K562 (cell line): ENCODE measurements at regions not wholly inside any gene's neighbourhood (a gene's known extent, or its start where the extent isn't known, plus 50 kb on each side); places are given as distances from the start of the nearest gene placed in this dataset.

ENCODE experiments used
- ATAC-seq: fragments of 200-7000 bp; cut with Tn5 transposase; 3 replicates; pipeline ENCODE4 v1.9.1; 2020; ENCODE audit warnings: moderate library complexity
- BruUV-seq: library from RNA; stranded (reverse); fragments of 400-500 nt; replicated peaks from 2 replicates; lab custom pipeline; 2021; lab: Mats Ljungman, UMichigan
- CTCF ChIA-PET: fragments of 300-600 bp; formaldehyde crosslinking; extraction: SDS; loops from one replicate; lab custom pipeline; 2021; ENCODE audit warnings: low intra/inter-chr PET ratio; lab: Yijun Ruan, JAX
- POLR2A ChIA-PET: fragments of 300-600, 350-650 bp; sonication (Branson Sonifier 250); formaldehyde crosslinking; extraction: SDS; loops from one replicate; lab custom pipeline; 2021; ENCODE audit warnings: antibody characterized with exemption, inconsistent platforms; lab: Yijun Ruan, JAX
- DNase-seq, 4 experiments: peaks; one replicate each; pipeline versions ENCODE4 v3.0.0 to v3.0.0-alpha.2; 2011 to 2018; ENCODE audit warnings: low spot score in 3 of 4, mixed read lengths in 3 of 4; ENCODE audit errors: extremely low read depth in 1 of 4
- FAIRE-seq: peaks from 2 replicates; lab custom pipeline; 2011; peaks lifted over from hg19 to GRCh38; lab: Jason Lieb, UNC
- H2AFZ ChIP-seq: 2 replicates; pipeline ENCODE4 v1.6.0; 2011; ENCODE audit warnings: low read depth, low read length, control low read depth, inconsistent platforms
- H3K27ac ChIP-seq: fragments of 200-600 bp; 3 replicates; pipeline ENCODE4 v1.8.0; 2011; ENCODE audit warnings: low read depth, mild to moderate bottlenecking, control low read depth, inconsistent platforms, low read length, moderate library complexity, mixed read lengths; ENCODE audit errors: extremely low read depth
- H3K27me3 ChIP-seq, 2 experiments: fragments of 300-600 bp in 1 of 2; 2 replicates in 1 of 2; 3 replicates in 1 of 2; pipeline versions ENCODE4 v1.6.0 to v1.8.0; 2011; ENCODE audit warnings: inconsistent platforms in 2 of 2, low read length in 2 of 2, mild to moderate bottlenecking in 1 of 2, mixed read lengths in 1 of 2, moderate library complexity in 1 of 2; ENCODE audit not compliant: control insufficient read depth in 2 of 2, insufficient read depth in 2 of 2
- H3K36me3 ChIP-seq: fragments of 300-600 bp; 3 replicates; pipeline ENCODE4 v1.8.0; 2011; ENCODE audit warnings: mild to moderate bottlenecking, low read length, inconsistent platforms; ENCODE audit not compliant: control insufficient read depth, insufficient read depth
- H3K4me1 ChIP-seq, 2 experiments: fragments of 200-600 bp in 1 of 2; replicated peaks in 1 of 2; 2 replicates in 1 of 2; 3 replicates in 1 of 2; pipeline versions ENCODE4 v1.5.1 to v1.8.0; 2011; ENCODE audit warnings: inconsistent platforms in 2 of 2, low read length in 2 of 2, mild to moderate bottlenecking in 1 of 2, mixed read lengths in 1 of 2, moderate library complexity in 1 of 2; ENCODE audit not compliant: control insufficient read depth in 2 of 2, insufficient read depth in 2 of 2
- H3K4me2 ChIP-seq: 2 replicates; pipeline ENCODE4 v1.6.1; 2011; ENCODE audit warnings: low read length, control low read depth, inconsistent platforms, mixed read lengths; ENCODE audit not compliant: insufficient read depth
- H3K4me3 ChIP-seq: fragments of 200-600 bp; sonication (generic), shearing (Covaris generic); 2 replicates; pipeline ENCODE4 v1.5.1; 2016; ENCODE audit warnings: control low read depth, inconsistent platforms
- H3K79me2 ChIP-seq: fragments of 200-600 bp; 3 replicates; pipeline ENCODE4 v1.8.0; 2011; ENCODE audit warnings: low read length, inconsistent platforms; ENCODE audit not compliant: control insufficient read depth, insufficient read depth
- H3K9ac ChIP-seq, 2 experiments: 2 replicates each; pipeline versions ENCODE4 v1.6.0 to v1.6.1; 2011; ENCODE audit warnings: low read depth in 2 of 2, low read length in 2 of 2, control low read depth in 1 of 2, inconsistent platforms in 1 of 2, mild to moderate bottlenecking in 1 of 2, mixed read lengths in 1 of 2; ENCODE audit not compliant: insufficient read depth in 1 of 2
- H3K9me1 ChIP-seq: one replicate; pipeline ENCODE4 v1.6.0; 2011; ENCODE audit warnings: inconsistent platforms, mild to moderate bottlenecking, low read length, moderate library complexity; ENCODE audit not compliant: control insufficient read depth, insufficient read depth
- H3K9me3 ChIP-seq: replicated peaks from 2 replicates; pipeline ENCODE4 v1.5.1; 2011; ENCODE audit warnings: low read depth, low read length, inconsistent platforms; ENCODE audit not compliant: control insufficient read depth, insufficient read depth
- H4K20me1 ChIP-seq: replicated peaks from 2 replicates; pipeline ENCODE4 v1.6.1; 2011; ENCODE audit warnings: low read length, inconsistent platforms, mixed read lengths; ENCODE audit not compliant: control insufficient read depth, insufficient read depth
- CEBPG ChIP-seq, 3 experiments: fragments of 200-800 bp in 1 of 3; sonication (Bioruptor generic) in 1 of 3; sonication (generic) in 1 of 3; formaldehyde crosslinking in 1 of 3; IDR thresholded peaks in 2 of 3; conservative IDR thresholded peaks in 1 of 3; 2 replicates each; pipeline versions ENCODE4 v1.6.1 to v1.8.0; 2016 to 2022; ENCODE audit warnings: missing compliant biosample characterization in 2 of 3, missing genetic modification characterization in 2 of 3, mild to moderate bottlenecking in 1 of 3, missing genetic modification reagents in 1 of 3
- CREB1 ChIP-seq, 2 experiments: sonication (generic) in 1 of 2; formaldehyde crosslinking in 1 of 2; IDR thresholded peaks; 2 replicates each; pipeline versions ENCODE4 v1.6.1 to v1.8.0; 2012 to 2022; ENCODE audit warnings: inconsistent platforms in 1 of 2, mild to moderate bottlenecking in 1 of 2, missing genetic modification reagents in 1 of 2, moderate library complexity in 1 of 2
- KDM4B ChIP-seq, 2 experiments: fragments of 450-650 bp in 1 of 2; sonication (generic) in 1 of 2; IDR thresholded peaks; 2 replicates each; pipeline ENCODE4 v1.6.1; 2016 to 2017; ENCODE audit warnings: borderline replicate concordance in 2 of 2, antibody characterized with exemption in 1 of 2, low read depth in 1 of 2, mild to moderate bottlenecking in 1 of 2
- KLF1 ChIP-seq: fragments of 450-650 bp; IDR thresholded peaks from 2 replicates; pipeline ENCODE4 v1.6.1; 2016; ENCODE audit warnings: missing genetic modification characterization, missing compliant biosample characterization
- MAFK ChIP-seq: IDR thresholded peaks from 2 replicates; pipeline ENCODE4 v1.6.1; 2011; ENCODE audit warnings: low read length, improper control_type of control experiment
- MBD2 ChIP-seq: sonication (generic); IDR thresholded peaks from 2 replicates; pipeline ENCODE4 v1.6.1; 2016; ENCODE audit warnings: low read depth, borderline replicate concordance
- MED1 ChIP-seq: sonication (generic); formaldehyde crosslinking; IDR thresholded peaks from 2 replicates; pipeline ENCODE4 v1.8.1; 2023; ENCODE audit warnings: missing genetic modification reagents, borderline replicate concordance
- MTA2 ChIP-seq: fragments of 450-650 bp; IDR thresholded peaks from 2 replicates; pipeline ENCODE4 v1.6.1; 2016; ENCODE audit warnings: low read depth
- MYBL2 ChIP-seq, 2 experiments: fragments of 450-650 bp in 1 of 2; sonication (generic) in 1 of 2; formaldehyde crosslinking in 1 of 2; IDR thresholded peaks; 2 replicates each; pipeline versions ENCODE4 v1.6.1 to v1.8.1; 2017 to 2022; ENCODE audit warnings: borderline replicate concordance in 1 of 2, inconsistent platforms in 1 of 2, low read depth in 1 of 2, mild to moderate bottlenecking in 1 of 2, missing genetic modification reagents in 1 of 2, moderate library complexity in 1 of 2
- OTX1 ChIP-seq: fragments of 450-650 bp; formaldehyde crosslinking; IDR thresholded peaks from 2 replicates; pipeline ENCODE4 v1.4.0; 2022; ENCODE audit warnings: mild to moderate bottlenecking
- POLR2AphosphoS2 ChIP-seq: IDR thresholded peaks from 2 replicates; pipeline ENCODE4 v1.6.1; 2012; ENCODE audit warnings: low read length, improper control_type of control experiment
- PRMT5 ChIP-seq: sonication (generic); formaldehyde crosslinking; IDR thresholded peaks from 2 replicates; pipeline ENCODE4 v1.5.0; 2020; ENCODE audit warnings: missing genetic modification reagents
- TCF3 ChIP-seq: sonication (generic); formaldehyde crosslinking; IDR thresholded peaks from 2 replicates; pipeline ENCODE4 v1.4.0; 2020; ENCODE audit warnings: mild to moderate bottlenecking, missing genetic modification reagents
- ZKSCAN8 ChIP-seq: fragments of 200-800 bp; sonication (Bioruptor generic); IDR thresholded peaks from 2 replicates; pipeline ENCODE4 v1.6.1; 2016; ENCODE audit warnings: missing genetic modification characterization, missing compliant biosample characterization
- ZNF3 ChIP-seq: fragments of 250-450 bp; sonication (Bioruptor Pico); IDR thresholded peaks from 2 replicates; pipeline ENCODE4 v1.5.0; 2021; ENCODE audit warnings: mild to moderate bottlenecking, moderate library complexity
- WGBS: fragments of 100-300 bp; shearing (Covaris generic); methylation state at CpG from one replicate; pipeline ENCODE4 v1.1.6; 2016; ENCODE audit warnings: low coverage, mixed read lengths; ENCODE audit not compliant: insufficient coverage; ENCODE audit errors: missing lambda C conversion rate; 5-methylcytosine and 5-hydroxymethylcytosine counted together
- in situ Hi-C: fragments of 300-500 bp; cut with MboI; formaldehyde crosslinking; loops from 4 replicates; pipeline ENCODE4 v1.15.0; 2018; ENCODE audit warnings: inconsistent platforms, mixed read lengths
- intact Hi-C: fragments of 100-400 bp; cut with micrococcal nuclease; formaldehyde crosslinking; loops from 2 replicates; pipeline ENCODE4 v1.14.2; 2022
- TF ChIP-seq, protein P1 (sequence below): fragments of 250-450 bp; sonication (Bioruptor Pico); IDR thresholded peaks from 2 replicates; pipeline ENCODE4 v1.8.0; 2021; ENCODE audit warnings: moderate library complexity, mild to moderate bottlenecking, inconsistent platforms
- TF ChIP-seq, protein P2 (sequence below): sonication (generic); formaldehyde crosslinking; IDR thresholded peaks from 2 replicates; pipeline ENCODE4 v1.8.1; 2022; ENCODE audit warnings: missing genetic modification reagents

- TF ChIP-seq MYBL2 (IDR thresholded peaks at IDR 0.05; ENCODE audit: low read depth), result no peak
- TF ChIP-seq MYBL2 (CRISPR knock-in tag; IDR thresholded peaks at IDR 0.05; ENCODE audit: borderline replicate concordance), result no peak
- TF ChIP-seq KLF1 (tag), result no peak
- no peak for TF ChIP-seq MAFK
- TF ChIP-seq MED1 (CRISPR knock-in tag), result no peak
Measured at GRCh38 chr2:209209943-209210342, 213.9 kb upstream of the MAP2 start (continued).

- BruUV-seq, result no TSS peak
- H3K9me3 ChIP-seq, result no peaks in the 10 kb centered on the region
- intact Hi-C loops (no loop called here), in situ Hi-C loops (no loop called here)
- ChIA-PET CTCF (no interaction called here), POLR2A (no interaction called here)
- no peak overlapping the region for H3K9ac ChIP-seq
- H3K4me2 ChIP-seq, result no peak overlapping the region
- H4K20me1 ChIP-seq, result no peaks in the 10 kb centered on the region
- no peak overlapping the region for H3K4me3 ChIP-seq
- no peaks in the 10 kb centered on the region for H3K36me3 ChIP-seq
- H3K27me3 ChIP-seq, result no peaks in the 10 kb centered on the region
- no peak for DNase-seq
- ATAC-seq, result no peak
- no peaks in the 10 kb centered on the region for H3K79me2 ChIP-seq
- 0% methylated on average over 2 of the region's 2 CpGs for WGBS
- H3K27ac ChIP-seq, result no peak overlapping the region
- H3K9me1 ChIP-seq, result no peaks in the 10 kb centered on the region
- H3K4me1 ChIP-seq, result no peaks in the 10 kb centered on the region
- no peak for FAIRE-seq
- H2AFZ ChIP-seq, result no peak overlapping the region
- no peak for TF ChIP-seq PRMT5
- TF ChIP-seq MTA2, result no peak
- TF ChIP-seq MBD2, result no peak
- no peak for TF ChIP-seq POLR2AphosphoS2
- no peak for TF ChIP-seq OTX1 (CRISPR knock-in tag)
- TF ChIP-seq, protein P1, sequence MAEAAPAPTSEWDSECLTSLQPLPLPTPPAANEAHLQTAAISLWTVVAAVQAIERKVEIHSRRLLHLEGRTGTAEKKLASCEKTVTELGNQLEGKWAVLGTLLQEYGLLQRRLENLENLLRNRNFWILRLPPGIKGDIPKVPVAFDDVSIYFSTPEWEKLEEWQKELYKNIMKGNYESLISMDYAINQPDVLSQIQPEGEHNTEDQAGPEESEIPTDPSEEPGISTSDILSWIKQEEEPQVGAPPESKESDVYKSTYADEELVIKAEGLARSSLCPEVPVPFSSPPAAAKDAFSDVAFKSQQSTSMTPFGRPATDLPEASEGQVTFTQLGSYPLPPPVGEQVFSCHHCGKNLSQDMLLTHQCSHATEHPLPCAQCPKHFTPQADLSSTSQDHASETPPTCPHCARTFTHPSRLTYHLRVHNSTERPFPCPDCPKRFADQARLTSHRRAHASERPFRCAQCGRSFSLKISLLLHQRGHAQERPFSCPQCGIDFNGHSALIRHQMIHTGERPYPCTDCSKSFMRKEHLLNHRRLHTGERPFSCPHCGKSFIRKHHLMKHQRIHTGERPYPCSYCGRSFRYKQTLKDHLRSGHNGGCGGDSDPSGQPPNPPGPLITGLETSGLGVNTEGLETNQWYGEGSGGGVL (CRISPR knock-in tag), result no peak
- TF ChIP-seq CREB1 (IDR thresholded peaks at IDR 0.05), result no peak
- no peak for TF ChIP-seq CREB1 (CRISPR knock-in tag; IDR thresholded peaks at IDR 0.05)
- no peak for TF ChIP-seq CEBPG (CRISPR knock-in tag; IDR thresholded peaks at IDR 0.05)
- TF ChIP-seq CEBPG (tag; conservative IDR thresholded peaks at IDR 0.05 in 1 of 2, IDR thresholded peaks at IDR 0.05 in 1 of 2), result no peak
- no peak for TF ChIP-seq ZNF3 (CRISPR knock-in tag)
- no peak for TF ChIP-seq KDM4B (IDR thresholded peaks at IDR 0.05; ENCODE audit: borderline replicate concordance in 2 of 2, low read depth in 1 of 2)
- no peak for TF ChIP-seq TCF3 (CRISPR knock-in tag)
- TF ChIP-seq ZKSCAN8 (CRISPR knock-in tag), result no peak
- TF ChIP-seq, protein P2, sequence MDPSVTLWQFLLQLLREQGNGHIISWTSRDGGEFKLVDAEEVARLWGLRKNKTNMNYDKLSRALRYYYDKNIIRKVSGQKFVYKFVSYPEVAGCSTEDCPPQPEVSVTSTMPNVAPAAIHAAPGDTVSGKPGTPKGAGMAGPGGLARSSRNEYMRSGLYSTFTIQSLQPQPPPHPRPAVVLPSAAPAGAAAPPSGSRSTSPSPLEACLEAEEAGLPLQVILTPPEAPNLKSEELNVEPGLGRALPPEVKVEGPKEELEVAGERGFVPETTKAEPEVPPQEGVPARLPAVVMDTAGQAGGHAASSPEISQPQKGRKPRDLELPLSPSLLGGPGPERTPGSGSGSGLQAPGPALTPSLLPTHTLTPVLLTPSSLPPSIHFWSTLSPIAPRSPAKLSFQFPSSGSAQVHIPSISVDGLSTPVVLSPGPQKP (CRISPR knock-in tag), result no peak
Measured at GRCh38 chr2:209230560-209230959, 193.3 kb upstream of the MAP2 start.
